PC-3 (cell line): ENCODE measurements at regions not wholly inside any gene's neighbourhood (a gene's known extent, or its start where the extent isn't known, plus 50 kb on each side); places are given as distances from the start of the nearest gene placed in this dataset.

ENCODE experiments used
- ATAC-seq: fragments of 200-7000 bp; cut with Tn5 transposase; 2 replicates; pipeline ENCODE4 v1.9.1; 2020; ENCODE audit warnings: mild to moderate bottlenecking, moderate library complexity
- BruUV-seq: library from RNA; stranded (reverse); fragments of 400-500 nt; replicated peaks from 2 replicates; lab custom pipeline; 2021; lab: Mats Ljungman, UMichigan
- CTCF ChIA-PET: fragments of 300-600 bp; sonication (Branson Sonifier 250); formaldehyde crosslinking; loops from one replicate; lab custom pipeline; 2022; ENCODE audit warnings: antibody characterized with exemption; lab: Charles Lee
- POLR2A ChIA-PET: fragments of 300-600 bp; sonication (Branson Sonifier 250); formaldehyde crosslinking; loops from one replicate; lab custom pipeline; 2022; ENCODE audit warnings: antibody characterized with exemption; ENCODE audit not compliant: unreplicated experiment; lab: Charles Lee
- DNase-seq: peaks from one replicate; pipeline ENCODE4 v3.0.0-alpha.2; 2015
- H2AFZ ChIP-seq: fragments of 300-600 bp; sonication (generic); 2 replicates; pipeline ENCODE4 v1.6.0; 2016; ENCODE audit warnings: antibody characterized with exemption, low read length
- H3F3A ChIP-seq: fragments of 300-600 bp; sonication (generic); one replicate; pipeline ENCODE4 v1.6.0; 2017; ENCODE audit warnings: antibody characterized with exemption, low read length, control low read depth, mild to moderate bottlenecking; ENCODE audit not compliant: unreplicated experiment
- H3K27ac ChIP-seq: fragments of 300-600 bp; sonication (generic); 2 replicates; pipeline ENCODE4 v1.5.1; 2016; ENCODE audit warnings: mild to moderate bottlenecking, low read length
- H3K27me3 ChIP-seq: fragments of 300-600 bp; sonication (generic); 2 replicates; pipeline ENCODE4 v1.6.1; 2016; ENCODE audit warnings: low read length, mixed read lengths
- H3K36me3 ChIP-seq: fragments of 300-600 bp; sonication (generic); 2 replicates; pipeline ENCODE4 v1.6.1; 2016; ENCODE audit warnings: low read depth, mixed run types, low read length, mixed read lengths
- H3K4me1 ChIP-seq: fragments of 300-600 bp; sonication (generic); 2 replicates; pipeline ENCODE4 v1.5.1; 2016; ENCODE audit warnings: low read length; ENCODE audit not compliant: insufficient read depth
- H3K4me2 ChIP-seq: fragments of 300-600 bp; sonication (generic); 2 replicates; pipeline ENCODE4 v1.6.0; 2016; ENCODE audit warnings: low read length
- H3K4me3 ChIP-seq: fragments of 300-600 bp; sonication (generic); 2 replicates; pipeline ENCODE4 v1.5.1; 2016; ENCODE audit warnings: mild to moderate bottlenecking, low read length, mixed read lengths
- H3K79me2 ChIP-seq: fragments of 300-600 bp; sonication (generic); 2 replicates; pipeline ENCODE4 v1.6.1; 2017; ENCODE audit warnings: low read length, mixed read lengths
- H3K9ac ChIP-seq: fragments of 300-600 bp; sonication (generic); 2 replicates; pipeline ENCODE4 v1.6.0; 2016; ENCODE audit warnings: mild to moderate bottlenecking, low read length
- H3K9me2 ChIP-seq: fragments of 300-600 bp; sonication (generic); replicated peaks from 2 replicates; pipeline ENCODE4 v1.6.1; 2016; ENCODE audit warnings: mixed run types, low read length, mixed read lengths
- H3K9me3 ChIP-seq: fragments of 300-600 bp; sonication (generic); 2 replicates; pipeline ENCODE4 v1.6.1; 2016; ENCODE audit warnings: low read length, mixed read lengths
- H4K20me1 ChIP-seq: fragments of 300-600 bp; sonication (generic); 2 replicates; pipeline ENCODE4 v1.6.1; 2016; ENCODE audit warnings: low read length, mixed read lengths
- EZH2 ChIP-seq: fragments of 300-600 bp; sonication (generic); IDR thresholded peaks from one replicate; pipeline ENCODE4 v1.6.1; 2017; ENCODE audit warnings: antibody characterized with exemption, mild to moderate bottlenecking, low read length; ENCODE audit not compliant: unreplicated experiment
- EZH2phosphoT487 ChIP-seq: fragments of 300-600 bp; sonication (generic); IDR thresholded peaks from 2 replicates; pipeline ENCODE4 v1.6.1; 2018; ENCODE audit warnings: mild to moderate bottlenecking, antibody characterized with exemption, low read length, borderline replicate concordance
- intact Hi-C: fragments of 100-400 bp; cut with micrococcal nuclease; formaldehyde crosslinking; loops from 2 replicates; pipeline ENCODE4 v1.9.0; 2023
- TF ChIP-seq, protein P1 (sequence below): fragments of 300-600 bp; sonication (generic); conservative IDR thresholded peaks from 2 replicates; pipeline ENCODE4 v1.5.1; 2017; ENCODE audit warnings: antibody characterized with exemption, low read depth, mild to moderate bottlenecking, low read length

- Histone ChIP-seq H4K20me1 (no peaks in the 10 kb centered on the region), H3K27me3 (no peaks in the 10 kb centered on the region), H3K9ac (no peak overlapping the region), H3K27ac (no peak overlapping the region), H3K4me2 (no peak overlapping the region), H3F3A (no peaks in the 10 kb centered on the region), H3K4me1 (no peaks in the 10 kb centered on the region), H3K36me3 (no peaks in the 10 kb centered on the region), H3K4me3 (no peak overlapping the region), H3K9me2 (no peaks in the 10 kb centered on the region), H2AFZ (no peak overlapping the region), H3K9me3 (no peaks in the 10 kb centered on the region), H3K79me2 (no peaks in the 10 kb centered on the region)
- ChIA-PET CTCF (no interaction called here), POLR2A (no interaction called here)
- ATAC-seq, result no peak
- DNase-seq, result no peak
- intact Hi-C loops, result loop anchor here (10.0 kb wide), 1 partner anchor 1232 kb away; no protein-coding TSS in a partner anchor
- no TSS peak for BruUV-seq
- no peak for TF ChIP-seq EZH2phosphoT487
- no peak for TF ChIP-seq EZH2
- TF ChIP-seq, protein P1, sequence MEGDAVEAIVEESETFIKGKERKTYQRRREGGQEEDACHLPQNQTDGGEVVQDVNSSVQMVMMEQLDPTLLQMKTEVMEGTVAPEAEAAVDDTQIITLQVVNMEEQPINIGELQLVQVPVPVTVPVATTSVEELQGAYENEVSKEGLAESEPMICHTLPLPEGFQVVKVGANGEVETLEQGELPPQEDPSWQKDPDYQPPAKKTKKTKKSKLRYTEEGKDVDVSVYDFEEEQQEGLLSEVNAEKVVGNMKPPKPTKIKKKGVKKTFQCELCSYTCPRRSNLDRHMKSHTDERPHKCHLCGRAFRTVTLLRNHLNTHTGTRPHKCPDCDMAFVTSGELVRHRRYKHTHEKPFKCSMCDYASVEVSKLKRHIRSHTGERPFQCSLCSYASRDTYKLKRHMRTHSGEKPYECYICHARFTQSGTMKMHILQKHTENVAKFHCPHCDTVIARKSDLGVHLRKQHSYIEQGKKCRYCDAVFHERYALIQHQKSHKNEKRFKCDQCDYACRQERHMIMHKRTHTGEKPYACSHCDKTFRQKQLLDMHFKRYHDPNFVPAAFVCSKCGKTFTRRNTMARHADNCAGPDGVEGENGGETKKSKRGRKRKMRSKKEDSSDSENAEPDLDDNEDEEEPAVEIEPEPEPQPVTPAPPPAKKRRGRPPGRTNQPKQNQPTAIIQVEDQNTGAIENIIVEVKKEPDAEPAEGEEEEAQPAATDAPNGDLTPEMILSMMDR, result no peak
These were observed 281.0 kb upstream of the PCDH20 start for GRCh38 chr13:61696676-61697075.

GRCh38 chr13:61695147-61695546 is 279.5 kb upstream of the PCDH20 start:
- peak; percentile 46 for DNase-seq
- Histone ChIP-seq H3K4me3 (no peak overlapping the region), H3K27ac (no peak overlapping the region), H3K9ac (no peak overlapping the region), H3F3A (no peaks in the 10 kb centered on the region), H3K4me2 (no peak overlapping the region), H3K36me3 (no peaks in the 10 kb centered on the region), H3K27me3 (no peaks in the 10 kb centered on the region), H3K4me1 (no peaks in the 10 kb centered on the region), H3K9me3 (no peaks in the 10 kb centered on the region), H4K20me1 (no peaks in the 10 kb centered on the region), H2AFZ (no peak overlapping the region), H3K79me2 (no peaks in the 10 kb centered on the region), H3K9me2 (no peaks in the 10 kb centered on the region)
- BruUV-seq, result no TSS peak
- TF ChIP-seq EZH2 (no peak), EZH2phosphoT487 (no peak)
- TF ChIP-seq, protein P1, result no peak
- POLR2A ChIA-PET, result interaction anchor here (0.6 kb wide), 1 partner anchor 143 kb away, joined by 6 read pairs; no protein-coding TSS in a partner anchor
- intact Hi-C loops, result loop anchor here (10.0 kb wide), 1 partner anchor 1230 kb away; no protein-coding TSS in a partner anchor
- ATAC-seq, result peak; percentile 91
- CTCF ChIA-PET, result no interaction called here

- TF ChIP-seq EZH2, result no peak
- no peak for TF ChIP-seq EZH2phosphoT487
- TF ChIP-seq, protein P1, result no peak
- no peak for DNase-seq
- H4K20me1 ChIP-seq, result no peaks in the 10 kb centered on the region
- no peaks in the 10 kb centered on the region for H3K36me3 ChIP-seq
- no peak overlapping the region for H3K27ac ChIP-seq
- H3K79me2 ChIP-seq, result no peaks in the 10 kb centered on the region
- H3K4me1 ChIP-seq, result no peaks in the 10 kb centered on the region
- H3K4me3 ChIP-seq, result no peak overlapping the region
- H3K9me3 ChIP-seq, result no peaks in the 10 kb centered on the region
- ATAC-seq, result no peak
- no peak overlapping the region for H3K9ac ChIP-seq
- intact Hi-C loops, result loop anchor here (10.0 kb wide), 1 partner anchor 1228 kb away; no protein-coding TSS in a partner anchor
- CTCF ChIA-PET, result no interaction called here
- no peak overlapping the region for H3K4me2 ChIP-seq
- POLR2A ChIA-PET, result no interaction called here
- H3K27me3 ChIP-seq, result no peaks in the 10 kb centered on the region
- H3K9me2 ChIP-seq, result no peaks in the 10 kb centered on the region
- H2AFZ ChIP-seq, result no peak overlapping the region
- no TSS peak for BruUV-seq
- no peaks in the 10 kb centered on the region for H3F3A ChIP-seq
These were observed 277.0 kb upstream of the PCDH20 start for GRCh38 chr13:61692691-61693090.
